ENCODE measurements at regions not wholly inside any gene's neighbourhood (a gene's known extent, or its start where the extent isn't known, plus 50 kb on each side); places are given as distances from the start of the nearest gene placed in this dataset.

GRCh38 chr4:20574986-20575385 is 125.3 kb upstream of the PACRGL start:
- Histone ChIP-seq H3K36me3 (ENCODE audit: control insufficient read depth, insufficient read depth, low read length) (no peaks in the 10 kb centered on the region), H3K9me3 (ENCODE audit: control insufficient read depth, insufficient read depth, low read depth, low read length) (no peaks in the 10 kb centered on the region), H3K27ac (ENCODE audit: low read length) (no peak overlapping the region), H3K4me3 (ENCODE audit: low read depth in 2 of 2, low read length in 2 of 2) (no peak overlapping the region), H3K4me1 (ENCODE audit: control insufficient read depth, insufficient read depth, low read length) (no peaks in the 10 kb centered on the region), H3K27me3 (ENCODE audit: control insufficient read depth, insufficient read depth, low read length) (no peaks in the 10 kb centered on the region)
- TF ChIP-seq CTCF (IDR thresholded peaks at IDR 0.05) = no peak
- no peak for TF ChIP-seq SIN3A (IDR thresholded peaks at IDR 0.05; ENCODE audit: borderline replicate concordance, insufficient read depth, low read depth, low read length)
- no peak for TF ChIP-seq POLR2AphosphoS5 (IDR thresholded peaks at IDR 0.05; ENCODE audit: low read depth, low read length)
- TF ChIP-seq REST (IDR thresholded peaks at IDR 0.05; ENCODE audit: insufficient read depth in 1 of 2, low read depth in 2 of 2, low read length in 1 of 2) = no peak
- no peak for TF ChIP-seq TCF7L2 (IDR thresholded peaks at IDR 0.05; ENCODE audit: low read depth, low read length)
- intact Hi-C loops (cut with micrococcal nuclease; ENCODE audit: unreplicated experiment) = no loop called here
- in situ Hi-C loops (cut with HindIII; ENCODE audit: low pct_unique_long_range_greater_than_20kb, low sequenced_read_pairs) = no loop called here
- ChIA-PET POLR2A (no interaction called here), CTCF (no interaction called here)
- ATAC-seq (no peak), DNase-seq (ENCODE audit: low read depth, low spot score) (no peak)
- no TSS peak for BruUV-seq (replicated peaks)

DNA sequence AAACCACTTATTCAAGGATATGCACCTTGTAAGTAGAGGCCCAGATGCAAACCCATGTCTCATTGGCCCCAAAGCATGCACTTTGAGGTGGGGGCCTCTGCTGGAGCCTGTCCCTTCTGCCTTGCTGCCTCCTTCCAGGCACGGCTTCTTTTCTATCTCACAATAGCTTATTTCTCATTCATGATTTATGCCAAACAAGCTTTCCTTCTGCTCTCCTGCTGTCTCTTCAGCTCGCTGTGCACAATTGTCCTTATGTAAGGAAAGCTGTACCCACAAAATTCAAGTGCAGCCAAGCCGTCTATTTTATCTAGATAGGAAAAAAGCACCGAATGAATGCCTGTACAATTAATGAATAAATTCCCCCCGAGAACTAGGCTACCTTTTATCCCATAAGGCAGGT is 124.8 kb upstream of the PACRGL start:
- DNase-seq (ENCODE audit: low read depth, low spot score) (no peak), ATAC-seq (no peak)
- no TSS peak for BruUV-seq (replicated peaks)
- intact Hi-C loops (cut with micrococcal nuclease; ENCODE audit: unreplicated experiment) (no loop called here), in situ Hi-C loops (cut with HindIII; ENCODE audit: low pct_unique_long_range_greater_than_20kb, low sequenced_read_pairs) (no loop called here)
- H3K27me3 ChIP-seq (ENCODE audit: control insufficient read depth, insufficient read depth, low read length) = no peaks in the 10 kb centered on the region
- CTCF ChIA-PET = no interaction called here
- POLR2A ChIA-PET = no interaction called here
- H3K4me3 ChIP-seq (ENCODE audit: low read depth in 2 of 2, low read length in 2 of 2) = no peak overlapping the region
- TF ChIP-seq SIN3A (IDR thresholded peaks at IDR 0.05; ENCODE audit: borderline replicate concordance, insufficient read depth, low read depth, low read length) (no peak), POLR2AphosphoS5 (IDR thresholded peaks at IDR 0.05; ENCODE audit: low read depth, low read length) (no peak), TCF7L2 (IDR thresholded peaks at IDR 0.05; ENCODE audit: low read depth, low read length) (no peak), CTCF (IDR thresholded peaks at IDR 0.05) (no peak), REST (IDR thresholded peaks at IDR 0.05; ENCODE audit: insufficient read depth in 1 of 2, low read depth in 2 of 2, low read length in 1 of 2) (no peak)
- H3K27ac ChIP-seq (ENCODE audit: low read length) = no peak overlapping the region
- no peaks in the 10 kb centered on the region for H3K36me3 ChIP-seq (ENCODE audit: control insufficient read depth, insufficient read depth, low read length)
- H3K9me3 ChIP-seq (ENCODE audit: control insufficient read depth, insufficient read depth, low read depth, low read length) = no peaks in the 10 kb centered on the region
- H3K4me1 ChIP-seq (ENCODE audit: control insufficient read depth, insufficient read depth, low read length) = no peaks in the 10 kb centered on the region
